NOMO-1 treated with DMSO at 0.1 percent for 48 hours (cell line): ENCODE measurements at regions not wholly inside any gene's neighbourhood (a gene's known extent, or its start where the extent isn't known, plus 50 kb on each side); places are given as distances from the start of the nearest gene placed in this dataset.
"Not testable (repeated sequence)": the region's sequence is repeated elsewhere in the genome, so short reads cannot be mapped to it uniquely, and the experiment has no call there.

Source experiments
- DNase-seq: peaks from one replicate; lab custom pipeline; 2025; ENCODE audit not compliant: unreplicated experiment; lab: John Stamatoyannopoulos, UW

GRCh38 chr6:125653752-125654151 lies 95.7 kb upstream of the HEY2 start:
- not testable (repeated sequence) for DNase-seq

GRCh38 chr6:125655511-125655910 lies 93.9 kb upstream of the HEY2 start:
- no peak for DNase-seq

GRCh38 chr6:125656287-125656870 lies 93.1 kb upstream of the HEY2 start:
- DNase-seq, result no peak

- DNase-seq, result no peak
Measured at GRCh38 chr6:125658136-125658535, 91.3 kb upstream of the HEY2 start.

GRCh38 chr6:125658759-125659431 lies 90.5 kb upstream of the HEY2 start:
- DNase-seq, result no peak

GRCh38 chr6:125659887-125660286 lies 89.5 kb upstream of the HEY2 start:
- DNase-seq, result no peak

GRCh38 chr6:125662296-125662695 lies 87.1 kb upstream of the HEY2 start:
- no peak for DNase-seq

GRCh38 chr6:125665295-125665814 lies 84.1 kb upstream of the HEY2 start:
- no peak for DNase-seq

- no peak for DNase-seq
Measured at GRCh38 chr6:125667326-125667725, 82.1 kb upstream of the HEY2 start.

GRCh38 chr6:125668071-125668470 lies 81.4 kb upstream of the HEY2 start:
- no peak for DNase-seq

- no peak for DNase-seq
Measured at GRCh38 chr6:125670568-125670967, 78.9 kb upstream of the HEY2 start.

GRCh38 chr6:125671323-125671722 lies 78.1 kb upstream of the HEY2 start:
- DNase-seq, result no peak

- no peak for DNase-seq
Measured at GRCh38 chr6:125674230-125674629, 75.2 kb upstream of the HEY2 start.

- DNase-seq, result no peak
Measured at GRCh38 chr6:125678601-125679000, 70.8 kb upstream of the HEY2 start.

GRCh38 chr6:125679128-125679527 lies 70.3 kb upstream of the HEY2 start:
- DNase-seq, result no peak

- no peak for DNase-seq
Measured at GRCh38 chr6:125679651-125680050, 69.8 kb upstream of the HEY2 start.

GRCh38 chr6:125682939-125683338 lies 66.5 kb upstream of the HEY2 start:
- no peak for DNase-seq

- no peak for DNase-seq
Measured at GRCh38 chr6:125688138-125688537, 61.3 kb upstream of the HEY2 start.

GRCh38 chr6:125693480-125693879 lies 56.0 kb upstream of the HEY2 start:
- DNase-seq, result no peak

- no peak for DNase-seq
Measured at GRCh38 chr6:125699591-125699990, 49.8 kb upstream of the HEY2 start.
